Suprapubic skin (tissue), 4 donors: ENCODE measurements at regions not wholly inside any gene's neighbourhood (a gene's known extent, or its start where the extent isn't known, plus 50 kb on each side); places are given as distances from the start of the nearest gene placed in this dataset.
A peak's percentile ranks its signal among the peaks of the same experiment; 100 is the strongest.

Source experiments
- DNase-seq, 2 donors: peaks; one replicate each; pipeline ENCODE4 v3.0.0-alpha.2; 2019; ENCODE audit warnings: low spot score in 2 of 2
- H3K27ac ChIP-seq: fragments of 200-600 bp; sonication (generic); one replicate; pipeline ENCODE4 v1.5.1; 2019
- H3K27me3 ChIP-seq: fragments of 200-600 bp; sonication (generic); one replicate; pipeline ENCODE4 v1.5.1; 2019
- H3K36me3 ChIP-seq: fragments of 200-600 bp; sonication (generic); one replicate; pipeline ENCODE4 v1.5.1; 2019
- H3K4me1 ChIP-seq: fragments of 200-600 bp; sonication (generic); one replicate; pipeline ENCODE4 v1.5.1; 2019
- H3K4me3 ChIP-seq: fragments of 200-600 bp; sonication (generic); one replicate; pipeline ENCODE4 v1.5.1; 2019; ENCODE audit warnings: mild to moderate bottlenecking
- H3K9me3 ChIP-seq: fragments of 200-600 bp; sonication (generic); one replicate; pipeline ENCODE4 v1.5.1; 2019
- CTCF ChIP-seq, 2 donors: fragments of 200-600 bp in 1 of 2; fragments of 450-650 bp in 1 of 2; sonication (generic) in 1 of 2; IDR thresholded peaks; one replicate each; pipeline ENCODE4 v1.5.1; 2016 to 2019; ENCODE audit warnings: antibody characterized with exemption in 2 of 2, mild to moderate bottlenecking in 1 of 2, moderate library complexity in 1 of 2
- EP300 ChIP-seq: sonication (generic); formaldehyde crosslinking; IDR thresholded peaks from one replicate; pipeline ENCODE4 v1.6.1; 2017; ENCODE audit warnings: antibody characterized with exemption
- POLR2A ChIP-seq, 2 donors: fragments of 450-650 bp; IDR thresholded peaks; one replicate each; pipeline ENCODE4 v1.6.1; 2017; ENCODE audit warnings: antibody characterized with exemption in 2 of 2, mild to moderate bottlenecking in 2 of 2, moderate library complexity in 2 of 2
- POLR2AphosphoS5 ChIP-seq, 3 donors: sonication (generic); formaldehyde crosslinking; IDR thresholded peaks; one replicate each; pipeline ENCODE4 v1.6.1; 2017; ENCODE audit warnings: antibody characterized with exemption in 3 of 3
- WGBS: methylation state at CpG from one replicate; pipeline ENCODE4 v1.1.5; 2018; 5-methylcytosine and 5-hydroxymethylcytosine counted together

- Histone ChIP-seq H3K27me3 (no peaks in the 10 kb centered on the region), H3K4me3 (no peak overlapping the region), H3K27ac (no peak overlapping the region), H3K4me1 (no peaks in the 10 kb centered on the region), H3K9me3 (no peaks in the 10 kb centered on the region), H3K36me3 (no peaks in the 10 kb centered on the region)
- no peak for TF ChIP-seq POLR2AphosphoS5 (IDR thresholded peaks at IDR 0.05)
- no peak for DNase-seq
- 90% methylated on average over 8 of the region's 8 CpGs for WGBS
Measured at GRCh38 chr10:130233426-130233825, 97.2 kb downstream of the GLRX3 start.

GRCh38 chr10:130234171-130234965 is 98.2 kb downstream of the GLRX3 start:
- no peak overlapping the region for H3K27ac ChIP-seq
- no peaks in the 10 kb centered on the region for H3K36me3 ChIP-seq
- no peak overlapping the region for H3K4me3 ChIP-seq
- H3K9me3 ChIP-seq: no peaks in the 10 kb centered on the region
- H3K4me1 ChIP-seq: no peaks in the 10 kb centered on the region
- no peak for TF ChIP-seq POLR2A (IDR thresholded peaks at IDR 0.05)
- TF ChIP-seq POLR2AphosphoS5 (IDR thresholded peaks at IDR 0.05): no peak
- H3K27me3 ChIP-seq: no peaks in the 10 kb centered on the region
- peak in 1 of 2 donors; percentile 50 for DNase-seq
- WGBS: 68% methylated on average over 2 of the region's 10 CpGs

DNA sequence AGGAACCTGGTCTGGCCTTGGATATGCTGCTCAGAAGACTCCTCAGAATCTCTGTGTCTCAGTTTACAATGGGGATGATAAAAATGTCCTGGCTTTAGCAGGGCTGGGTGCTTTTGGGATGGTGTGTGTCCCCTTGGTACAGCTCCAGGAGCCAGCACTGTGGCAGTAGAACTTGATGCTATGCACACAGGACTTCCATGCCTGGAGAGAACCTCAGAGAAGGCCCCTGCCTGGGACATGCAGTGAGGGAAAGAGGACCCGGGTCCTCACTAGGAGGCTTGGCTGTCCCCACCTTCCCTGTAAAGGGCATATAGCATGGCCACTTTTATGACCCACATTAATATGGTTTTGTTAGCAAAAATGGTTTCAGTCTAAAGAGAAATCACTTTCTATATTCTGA is 100.5 kb downstream of the GLRX3 start:
- TF ChIP-seq POLR2AphosphoS5 (IDR thresholded peaks at IDR 0.05) (no peak), POLR2A (IDR thresholded peaks at IDR 0.05) (no peak), CTCF (IDR thresholded peaks at IDR 0.05) (no peak), EP300 (no peak)
- DNase-seq: peak in 1 of 2 donors; percentile 59
- H3K27ac ChIP-seq: no peak overlapping the region
- H3K4me3 ChIP-seq: no peak overlapping the region
- no peaks in the 10 kb centered on the region for H3K36me3 ChIP-seq
- no peaks in the 10 kb centered on the region for H3K27me3 ChIP-seq
- no peaks in the 10 kb centered on the region for H3K4me1 ChIP-seq
- 93% methylated on average over 1 of the region's 1 CpG for WGBS
- peaks cover 4% of the 10 kb centered on the region for H3K9me3 ChIP-seq

GRCh38 chr10:130240409-130240808 is 104.2 kb downstream of the GLRX3 start:
- no peak overlapping the region for H3K4me3 ChIP-seq
- no peaks in the 10 kb centered on the region for H3K4me1 ChIP-seq
- DNase-seq: no peak
- no peak overlapping the region for H3K27ac ChIP-seq
- no peaks in the 10 kb centered on the region for H3K36me3 ChIP-seq
- no peak for TF ChIP-seq EP300
- no peak for TF ChIP-seq POLR2AphosphoS5 (IDR thresholded peaks at IDR 0.05)
- TF ChIP-seq POLR2A (IDR thresholded peaks at IDR 0.05): no peak
- no peak for TF ChIP-seq CTCF (IDR thresholded peaks at IDR 0.05)
- peaks cover 12% of the 10 kb centered on the region for H3K9me3 ChIP-seq
- H3K27me3 ChIP-seq: no peaks in the 10 kb centered on the region
- WGBS: 94% methylated on average over 2 of the region's 2 CpGs

DNA sequence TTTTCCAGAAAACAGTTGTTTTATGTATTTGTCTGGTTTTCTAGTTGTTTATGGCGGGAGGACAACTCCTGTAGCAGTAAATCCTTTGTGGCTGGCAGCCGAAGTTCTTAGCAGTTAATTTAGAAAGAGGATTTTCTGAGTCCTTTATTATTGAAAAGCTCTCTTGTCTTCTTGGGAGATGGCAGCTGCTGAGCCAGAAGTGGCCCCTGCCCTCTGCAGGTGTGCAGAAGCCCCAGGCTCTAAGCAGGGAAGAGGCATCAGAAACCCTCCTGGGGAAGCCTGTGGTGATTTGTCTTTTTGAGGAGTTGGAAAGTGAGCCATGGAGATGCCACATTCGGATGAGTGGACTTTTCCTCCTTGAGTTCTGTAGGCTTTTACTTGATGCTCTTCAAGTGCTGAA is 106.3 kb downstream of the GLRX3 start:
- DNase-seq: no peak
- H3K4me3 ChIP-seq: no peak overlapping the region
- H3K36me3 ChIP-seq: no peaks in the 10 kb centered on the region
- no peaks in the 10 kb centered on the region for H3K27me3 ChIP-seq
- no peak overlapping the region for H3K27ac ChIP-seq
- TF ChIP-seq POLR2AphosphoS5 (IDR thresholded peaks at IDR 0.05) (no peak), EP300 (no peak), POLR2A (IDR thresholded peaks at IDR 0.05) (no peak), CTCF (IDR thresholded peaks at IDR 0.05) (no peak)
- H3K4me1 ChIP-seq: no peaks in the 10 kb centered on the region
- H3K9me3 ChIP-seq: peaks cover 12% of the 10 kb centered on the region
- 33% methylated on average over 3 of the region's 3 CpGs for WGBS

DNA sequence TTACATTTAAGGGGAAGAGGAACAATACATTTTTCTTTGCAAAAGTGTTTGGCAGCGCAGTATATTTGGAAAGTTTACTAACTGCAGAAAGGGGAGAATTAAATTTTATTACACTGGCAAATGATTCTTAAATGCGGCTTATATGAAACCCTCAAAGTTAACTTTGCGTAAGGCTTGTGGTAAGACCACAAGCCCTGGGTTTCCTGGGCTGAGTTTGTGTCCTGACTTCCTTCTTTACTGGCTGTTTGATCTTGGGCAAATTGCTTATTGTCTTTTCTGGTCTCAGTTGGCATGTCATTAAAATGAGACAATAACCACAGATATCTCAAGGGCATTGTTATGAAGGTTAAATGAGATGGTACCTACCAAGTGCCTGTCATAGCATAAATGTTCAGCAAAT is 106.8 kb downstream of the GLRX3 start:
- DNase-seq: no peak
- Histone ChIP-seq H3K4me3 (no peak overlapping the region), H3K9me3 (peaks cover 12% of the 10 kb centered on the region), H3K27me3 (no peaks in the 10 kb centered on the region), H3K4me1 (no peaks in the 10 kb centered on the region), H3K36me3 (no peaks in the 10 kb centered on the region), H3K27ac (no peak overlapping the region)
- 70% methylated on average over 3 of the region's 3 CpGs for WGBS
- no peak for TF ChIP-seq POLR2A (IDR thresholded peaks at IDR 0.05)
- no peak for TF ChIP-seq EP300
- no peak for TF ChIP-seq CTCF (IDR thresholded peaks at IDR 0.05)
